ENCODE measurements at regions not wholly inside any gene's neighbourhood (a gene's known extent, or its start where the extent isn't known, plus 50 kb on each side); places are given as distances from the start of the nearest gene placed in this dataset.

GRCh38 chr6:150659046-150659763 is 59.5 kb downstream of the PLEKHG1 start:
- no peaks in the 10 kb centered on the region for H3K4me1 ChIP-seq
- H3K9ac ChIP-seq (ENCODE audit: low read depth in 2 of 2, low read length in 2 of 2) = no peak overlapping the region
- H3K27ac ChIP-seq = no peak overlapping the region
- DNase-seq = no peak
- no peak for TF ChIP-seq CTCF (IDR thresholded peaks at IDR 0.05)
- no peak overlapping the region for H3K4me3 ChIP-seq
- H3K36me3 ChIP-seq = no peaks in the 10 kb centered on the region
- intact Hi-C loops (cut with DNase I) = no loop called here
- no peaks in the 10 kb centered on the region for H3K9me3 ChIP-seq
- H3K27me3 ChIP-seq = no peaks in the 10 kb centered on the region

GRCh38 chr6:150661216-150662007 is 61.7 kb downstream of the PLEKHG1 start:
- H3K9me3 ChIP-seq = no peaks in the 10 kb centered on the region
- intact Hi-C loops (cut with DNase I) = no loop called here
- no peaks in the 10 kb centered on the region for H3K36me3 ChIP-seq
- H3K4me1 ChIP-seq = no peaks in the 10 kb centered on the region
- no peak overlapping the region for H3K4me3 ChIP-seq
- no peak overlapping the region for H3K9ac ChIP-seq (ENCODE audit: low read depth in 2 of 2, low read length in 2 of 2)
- no peak overlapping the region for H3K27ac ChIP-seq
- no peaks in the 10 kb centered on the region for H3K27me3 ChIP-seq
- TF ChIP-seq CTCF (IDR thresholded peaks at IDR 0.05) = no peak
- DNase-seq = no peak

- H3K27ac ChIP-seq = no peak overlapping the region
- H3K9ac ChIP-seq (ENCODE audit: low read depth in 2 of 2, low read length in 2 of 2) = no peak overlapping the region
- H3K4me1 ChIP-seq = no peaks in the 10 kb centered on the region
- intact Hi-C loops (cut with DNase I) = no loop called here
- no peaks in the 10 kb centered on the region for H3K36me3 ChIP-seq
- H3K4me3 ChIP-seq = no peak overlapping the region
- no peak for DNase-seq
- no peaks in the 10 kb centered on the region for H3K9me3 ChIP-seq
- H3K27me3 ChIP-seq = no peaks in the 10 kb centered on the region
- TF ChIP-seq CTCF (IDR thresholded peaks at IDR 0.05) = no peak
Observed at GRCh38 chr6:150662814-150663213, 63.1 kb downstream of the PLEKHG1 start.

GRCh38 chr6:150664091-150664490 is 64.4 kb downstream of the PLEKHG1 start:
- Histone ChIP-seq H3K36me3 (no peaks in the 10 kb centered on the region), H3K27me3 (no peaks in the 10 kb centered on the region), H3K9ac (ENCODE audit: low read depth in 2 of 2, low read length in 2 of 2) (no peak overlapping the region), H3K27ac (no peak overlapping the region), H3K4me1 (no peaks in the 10 kb centered on the region), H3K4me3 (no peak overlapping the region), H3K9me3 (no peaks in the 10 kb centered on the region)
- no peak for TF ChIP-seq CTCF (IDR thresholded peaks at IDR 0.05)
- intact Hi-C loops (cut with DNase I) = no loop called here
- DNase-seq = no peak

- H3K27me3 ChIP-seq = no peaks in the 10 kb centered on the region
- intact Hi-C loops (cut with DNase I) = no loop called here
- no peak for TF ChIP-seq CTCF (IDR thresholded peaks at IDR 0.05)
Observed at GRCh38 chr6:150666071-150666470, 66.4 kb downstream of the PLEKHG1 start.

More at GRCh38 chr6:150666071-150666470, 66.4 kb downstream of the PLEKHG1 start:
- no peak overlapping the region for H3K27ac ChIP-seq
- H3K4me3 ChIP-seq = no peak overlapping the region
- H3K9ac ChIP-seq (ENCODE audit: low read depth in 2 of 2, low read length in 2 of 2) = no peak overlapping the region
- no peaks in the 10 kb centered on the region for H3K4me1 ChIP-seq
- H3K36me3 ChIP-seq = no peaks in the 10 kb centered on the region
- H3K9me3 ChIP-seq = no peaks in the 10 kb centered on the region
- no peak for DNase-seq

Measured in colonic mucosa (tissue), 4 donors.